ENCODE measurements at regions not wholly inside any gene's neighbourhood (a gene's known extent, or its start where the extent isn't known, plus 50 kb on each side); places are given as distances from the start of the nearest gene placed in this dataset.

DNA sequence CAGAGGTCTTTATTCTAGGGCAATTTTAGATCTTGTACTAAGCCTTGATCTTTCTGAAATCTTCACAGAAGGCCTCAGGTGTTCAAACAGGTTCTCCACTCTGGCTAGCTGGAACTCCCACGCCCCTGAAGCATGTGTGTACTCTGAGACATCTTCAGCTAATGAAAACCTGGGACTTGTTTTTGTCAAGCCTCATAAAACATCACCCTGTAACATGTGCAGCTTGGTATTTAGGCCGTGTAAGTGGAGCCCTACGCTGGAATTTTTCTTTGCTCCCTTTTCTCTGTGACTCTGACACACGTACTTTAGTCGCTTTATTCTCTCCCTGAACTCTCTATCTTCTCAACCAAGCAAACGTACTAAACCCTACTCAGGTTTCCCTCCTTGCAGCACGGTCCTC is 701.9 kb upstream of the ZP4 start:
- TF ChIP-seq EZH2phosphoT487 (IDR thresholded peaks at IDR 0.05; ENCODE audit: borderline replicate concordance, low read depth, low read length), result no peak
- TF ChIP-seq CTCF (conservative IDR thresholded peaks at IDR 0.05; ENCODE audit: low read length), result no peak

GRCh38 chr1:238589843-238590435 is 699.2 kb upstream of the ZP4 start:
- CTCF ChIA-PET (ENCODE audit: unreplicated experiment), result no interaction called here
- POLR2A ChIA-PET, result interaction anchor here (0.6 kb wide), 1 partner anchor 17 kb away, joined by 3 read pairs; no protein-coding TSS in a partner anchor

More for the DNA sequence above, 701.9 kb upstream of the ZP4 start:
- ChIA-PET POLR2A (interaction anchor here (1.2 kb wide), 1 partner anchor 38 kb away, joined by 3 read pairs; no protein-coding TSS in a partner anchor), CTCF (ENCODE audit: unreplicated experiment) (no interaction called here)
- Histone ChIP-seq H3K79me2 (ENCODE audit: insufficient read depth, low read depth, low read length) (no peaks in the 10 kb centered on the region), H3K9me3 (ENCODE audit: low read length) (no peaks in the 10 kb centered on the region), H3K9me2 (ENCODE audit: insufficient read depth, low read length) (no peaks in the 10 kb centered on the region), H4K20me1 (ENCODE audit: insufficient read depth, low read length) (no peaks in the 10 kb centered on the region), H3K4me3 (ENCODE audit: low read depth, low read length, poor library complexity, severe bottlenecking) (no peak overlapping the region), H3K4me2 (ENCODE audit: low read length) (no peak overlapping the region), H2AFZ (ENCODE audit: low read length) (no peak overlapping the region), H3K4me1 (ENCODE audit: insufficient read depth, low read length, poor library complexity, severe bottlenecking) (no peaks in the 10 kb centered on the region), H3K36me3 (ENCODE audit: insufficient read depth, low read length) (no peaks in the 10 kb centered on the region), H3K27ac (ENCODE audit: low read depth, low read length, poor library complexity, severe bottlenecking) (no peak overlapping the region)
- intact Hi-C loops (cut with micrococcal nuclease; ENCODE audit: unreplicated experiment), result no loop called here
- DNase-seq (ENCODE audit: low spot score), result no peak
- BruUV-seq (replicated peaks), result no TSS peak

More at GRCh38 chr1:238589843-238590435, 699.2 kb upstream of the ZP4 start:
- Histone ChIP-seq H3K9me2 (ENCODE audit: insufficient read depth, low read length) (no peaks in the 10 kb centered on the region), H3K4me3 (ENCODE audit: low read depth, low read length, poor library complexity, severe bottlenecking) (no peak overlapping the region), H3K36me3 (ENCODE audit: insufficient read depth, low read length) (no peaks in the 10 kb centered on the region), H3K9me3 (ENCODE audit: low read length) (no peaks in the 10 kb centered on the region), H2AFZ (ENCODE audit: low read length) (no peak overlapping the region), H4K20me1 (ENCODE audit: insufficient read depth, low read length) (no peaks in the 10 kb centered on the region), H3K4me2 (ENCODE audit: low read length) (no peak overlapping the region), H3K4me1 (ENCODE audit: insufficient read depth, low read length, poor library complexity, severe bottlenecking) (no peaks in the 10 kb centered on the region), H3K79me2 (ENCODE audit: insufficient read depth, low read depth, low read length) (no peaks in the 10 kb centered on the region), H3K27ac (ENCODE audit: low read depth, low read length, poor library complexity, severe bottlenecking) (no peak overlapping the region)
- TF ChIP-seq EZH2phosphoT487 (IDR thresholded peaks at IDR 0.05; ENCODE audit: borderline replicate concordance, low read depth, low read length) (no peak), CTCF (conservative IDR thresholded peaks at IDR 0.05; ENCODE audit: low read length) (no peak)
- DNase-seq (ENCODE audit: low spot score), result no peak
- BruUV-seq (replicated peaks), result no TSS peak
- intact Hi-C loops (cut with micrococcal nuclease; ENCODE audit: unreplicated experiment), result no loop called here

All from OCI-LY7 (cell line).